ENCODE measurements at regions not wholly inside any gene's neighbourhood (a gene's known extent, or its start where the extent isn't known, plus 50 kb on each side); places are given as distances from the start of the nearest gene placed in this dataset.

- Histone ChIP-seq H3K4me3 (no peak overlapping the region), H3K9me3 (replicated peaks) (0 out of 2 replicates have a peak, but pooled peaks cover 2% of the 10 kb centered on the region), H3K4me1 (no peaks in the 10 kb centered on the region), H3K27ac (no peak overlapping the region), H3K36me3 (no peaks in the 10 kb centered on the region), H3K27me3 (no peaks in the 10 kb centered on the region)
- DNase-seq = no peak
Measured at GRCh38 chr5:104739503-104739902, 1176.9 kb upstream of the NUDT12 start.

DNA sequence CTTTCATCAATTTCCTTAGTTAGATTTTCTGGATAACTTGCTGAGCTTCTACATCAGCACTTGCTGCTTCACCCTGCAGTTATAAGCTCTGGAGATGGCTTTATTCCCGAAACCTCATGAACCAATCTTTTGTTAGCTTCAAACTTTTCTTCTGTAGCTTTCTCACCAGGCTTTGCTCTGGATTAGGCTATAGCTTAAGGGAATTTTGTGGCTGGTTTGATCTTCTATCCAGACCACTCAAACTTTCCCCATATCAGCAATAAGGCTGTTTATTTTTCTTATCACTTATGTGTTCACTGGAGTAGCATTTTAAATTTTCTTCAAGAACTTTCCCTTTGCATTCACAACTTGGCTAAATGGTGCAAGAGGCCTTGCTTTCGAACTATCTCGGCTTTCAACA, 1173.5 kb upstream of the NUDT12 start:
- DNase-seq = no peak
- H3K4me3 ChIP-seq = no peak overlapping the region

GRCh38 chr5:104734046-104734445, 1171.5 kb upstream of the NUDT12 start:
- Histone ChIP-seq H3K36me3 (no peaks in the 10 kb centered on the region), H3K27me3 (no peaks in the 10 kb centered on the region), H3K27ac (no peak overlapping the region), H3K4me3 (no peak overlapping the region), H3K4me1 (no peaks in the 10 kb centered on the region), H3K9me3 (replicated peaks) (0 out of 2 replicates have a peak, but pooled peaks cover 2% of the 10 kb centered on the region)
- no peak for DNase-seq

More for the DNA sequence above, 1173.5 kb upstream of the NUDT12 start:
- H3K36me3 ChIP-seq = no peaks in the 10 kb centered on the region
- H3K9me3 ChIP-seq (replicated peaks) = 0 out of 2 replicates have a peak, but pooled peaks cover 2% of the 10 kb centered on the region
- H3K4me1 ChIP-seq = no peaks in the 10 kb centered on the region
- no peaks in the 10 kb centered on the region for H3K27me3 ChIP-seq
- H3K27ac ChIP-seq = no peak overlapping the region

- no peaks in the 10 kb centered on the region for H3K9me3 ChIP-seq (replicated peaks)
- no peak overlapping the region for H3K4me3 ChIP-seq
- no peak for DNase-seq
- H3K27ac ChIP-seq = no peak overlapping the region
- no peaks in the 10 kb centered on the region for H3K4me1 ChIP-seq
- no peaks in the 10 kb centered on the region for H3K27me3 ChIP-seq
- no peaks in the 10 kb centered on the region for H3K36me3 ChIP-seq
Measured at GRCh38 chr5:104733063-104733669, 1170.6 kb upstream of the NUDT12 start.

DNA sequence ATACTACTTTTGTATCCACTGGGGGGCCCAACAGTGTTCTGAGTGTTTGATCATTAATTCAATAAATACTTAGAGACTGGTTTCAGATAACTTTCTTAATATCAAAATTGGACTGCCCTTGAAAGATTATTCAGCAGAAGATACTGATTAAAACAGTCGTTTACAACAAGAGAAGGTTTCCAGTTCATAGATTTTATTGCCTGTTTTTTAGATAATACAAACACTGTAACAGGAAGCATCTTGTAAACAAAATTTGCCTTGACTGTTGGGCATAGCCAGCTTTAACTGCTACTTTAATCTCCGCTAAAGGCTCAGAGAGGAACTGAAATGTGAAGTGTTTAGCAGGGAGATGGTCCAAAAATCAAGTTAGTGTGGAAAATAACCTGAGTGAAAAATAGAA, 1168.7 kb upstream of the NUDT12 start:
- Histone ChIP-seq H3K27ac (no peak overlapping the region), H3K36me3 (no peaks in the 10 kb centered on the region), H3K9me3 (replicated peaks) (no peaks in the 10 kb centered on the region), H3K27me3 (no peaks in the 10 kb centered on the region), H3K4me3 (no peak overlapping the region), H3K4me1 (no peaks in the 10 kb centered on the region)
- no peak for DNase-seq

DNA sequence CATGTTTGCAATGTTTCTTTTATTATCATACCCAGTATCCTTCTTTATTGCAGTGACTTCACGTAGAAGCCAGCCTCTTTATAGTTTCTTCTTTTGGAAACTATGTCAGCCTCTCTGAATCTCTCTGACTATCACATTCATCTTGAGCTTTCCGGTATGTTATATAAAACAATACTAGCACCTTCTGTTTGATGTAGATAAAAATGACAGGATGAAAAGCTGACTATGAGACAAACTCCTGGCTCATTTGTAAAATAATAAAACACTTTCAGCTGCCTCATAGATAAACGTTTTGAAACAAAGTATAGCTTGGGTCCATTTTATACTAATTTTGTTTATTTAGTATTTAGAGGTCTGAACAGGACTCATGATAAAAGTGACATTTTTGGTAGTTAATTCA, 1145.4 kb upstream of the NUDT12 start:
- H3K27me3 ChIP-seq = no peaks in the 10 kb centered on the region
- peak overlapping the region; percentile 25; the same call in 1 of the 2 replicates for H3K27ac ChIP-seq
- no peak overlapping the region for H3K4me3 ChIP-seq
- DNase-seq = no peak
- H3K9me3 ChIP-seq (replicated peaks) = no peaks in the 10 kb centered on the region
- no peaks in the 10 kb centered on the region for H3K36me3 ChIP-seq
- H3K4me1 ChIP-seq = peaks cover 7% of the 10 kb centered on the region

DNA sequence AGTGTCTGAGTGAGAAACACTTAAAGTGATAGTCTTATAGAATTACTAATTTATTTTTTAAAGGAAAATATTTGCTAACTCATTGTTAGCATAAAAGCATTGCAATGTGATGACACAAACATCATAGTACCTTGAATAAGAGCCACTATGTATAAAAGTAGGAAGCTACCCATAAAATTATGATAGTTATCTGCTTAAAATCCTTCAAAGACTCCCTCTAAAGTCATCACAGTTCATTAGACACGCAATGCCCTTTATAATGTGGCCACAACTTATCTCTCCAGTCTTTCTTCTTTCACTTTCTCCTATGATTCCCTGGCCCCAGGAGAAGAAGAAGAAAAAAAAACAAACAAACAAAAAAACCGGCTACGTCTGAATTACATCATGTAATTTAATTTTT, 1144.0 kb upstream of the NUDT12 start:
- Histone ChIP-seq H3K4me1 (peaks cover 7% of the 10 kb centered on the region), H3K27ac (no peak overlapping the region), H3K27me3 (no peaks in the 10 kb centered on the region), H3K36me3 (no peaks in the 10 kb centered on the region), H3K4me3 (no peak overlapping the region), H3K9me3 (replicated peaks) (no peaks in the 10 kb centered on the region)
- no peak for DNase-seq

DNA sequence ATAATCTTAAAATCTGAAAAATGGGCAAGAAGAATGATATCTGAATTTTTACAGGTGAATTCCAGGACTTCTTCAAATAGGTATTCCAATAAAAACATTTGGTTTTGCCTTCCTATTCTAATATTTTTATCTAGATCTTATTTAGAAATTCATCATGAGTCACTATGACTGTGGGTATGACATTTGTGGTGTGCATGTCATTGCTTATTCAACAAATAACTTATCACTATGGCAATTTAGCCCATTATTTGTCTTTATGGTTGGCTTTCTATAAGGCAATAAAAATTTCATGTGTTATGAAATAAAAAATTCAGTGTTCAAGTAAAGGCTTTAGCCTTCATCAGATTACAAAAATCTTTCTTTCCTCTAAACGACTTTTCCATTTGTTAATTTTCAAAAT, 1139.6 kb upstream of the NUDT12 start:
- no peaks in the 10 kb centered on the region for H3K9me3 ChIP-seq (replicated peaks)
- H3K4me3 ChIP-seq = no peak overlapping the region
- no peaks in the 10 kb centered on the region for H3K36me3 ChIP-seq
- H3K27me3 ChIP-seq = no peaks in the 10 kb centered on the region
- no peaks in the 10 kb centered on the region for H3K4me1 ChIP-seq
- no peak overlapping the region for H3K27ac ChIP-seq
- DNase-seq = no peak

- Histone ChIP-seq H3K4me3 (no peak overlapping the region), H3K27me3 (no peaks in the 10 kb centered on the region), H3K9me3 (replicated peaks) (no peaks in the 10 kb centered on the region), H3K27ac (no peak overlapping the region), H3K36me3 (no peaks in the 10 kb centered on the region), H3K4me1 (no peaks in the 10 kb centered on the region)
- no peak for DNase-seq
Measured at GRCh38 chr5:104699438-104699837, 1136.8 kb upstream of the NUDT12 start.

DNA sequence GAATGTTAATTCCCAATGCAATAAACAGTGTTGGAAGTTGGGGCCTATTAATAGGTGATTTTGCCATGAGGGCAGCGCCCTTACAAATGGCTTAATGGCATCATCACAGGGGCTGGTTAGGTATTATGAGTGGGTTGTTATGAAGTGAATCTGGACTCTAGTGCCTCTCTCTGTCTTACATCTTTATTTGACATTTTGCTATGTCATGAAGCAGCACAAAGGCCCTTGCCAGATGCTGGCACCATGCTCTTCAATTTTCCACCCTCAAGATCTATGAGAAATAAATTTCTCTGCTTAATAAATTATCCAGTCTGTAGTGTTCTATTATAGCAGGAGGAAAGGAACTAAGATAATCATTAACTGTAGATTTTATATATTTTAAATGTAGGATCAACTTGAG, 1098.7 kb upstream of the NUDT12 start:
- no peak overlapping the region for H3K4me3 ChIP-seq
- H3K27ac ChIP-seq = no peak overlapping the region
- no peaks in the 10 kb centered on the region for H3K36me3 ChIP-seq
- 0 out of 2 replicates have a peak, but pooled peaks cover 4% of the 10 kb centered on the region for H3K9me3 ChIP-seq (replicated peaks)
- H3K4me1 ChIP-seq = no peaks in the 10 kb centered on the region
- H3K27me3 ChIP-seq = no peaks in the 10 kb centered on the region
- DNase-seq = no peak

DNA sequence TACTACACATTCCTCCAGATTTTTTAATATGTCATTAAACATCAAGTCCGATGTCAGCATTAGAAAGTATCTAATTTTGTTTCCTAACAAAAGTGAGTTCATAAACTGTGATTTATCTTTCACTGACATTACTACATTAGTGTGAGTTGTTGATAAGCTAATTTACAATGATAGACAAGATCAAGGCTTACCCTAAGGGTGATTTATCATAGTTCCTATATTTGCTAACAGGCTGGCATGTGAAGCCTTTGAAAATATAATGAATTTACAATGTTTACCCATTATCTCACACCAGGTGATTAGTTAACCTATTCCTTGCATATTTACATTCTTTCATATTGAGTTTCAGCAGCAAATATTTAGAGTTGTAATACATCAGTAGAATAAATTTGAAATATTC, 1096.9 kb upstream of the NUDT12 start:
- Histone ChIP-seq H3K4me1 (no peaks in the 10 kb centered on the region), H3K36me3 (no peaks in the 10 kb centered on the region), H3K9me3 (replicated peaks) (peaks cover 5% of the 10 kb centered on the region; the same call in 1 of the 2 replicates), H3K27ac (no peak overlapping the region), H3K27me3 (no peaks in the 10 kb centered on the region), H3K4me3 (no peak overlapping the region)
- DNase-seq = no peak

GRCh38 chr5:104652271-104652861, 1089.8 kb upstream of the NUDT12 start:
- no peaks in the 10 kb centered on the region for H3K27me3 ChIP-seq
- H3K27ac ChIP-seq = no peak overlapping the region
- H3K36me3 ChIP-seq = no peaks in the 10 kb centered on the region
- peak; percentile 69 to 72 for DNase-seq
- no peak overlapping the region for H3K4me3 ChIP-seq
- peaks cover 5% of the 10 kb centered on the region for H3K4me1 ChIP-seq
- peaks cover 4% of the 10 kb centered on the region; the same call in 1 of the 2 replicates for H3K9me3 ChIP-seq (replicated peaks)

- Histone ChIP-seq H3K4me3 (no peak overlapping the region), H3K27me3 (no peaks in the 10 kb centered on the region), H3K4me1 (peaks cover 5% of the 10 kb centered on the region), H3K36me3 (no peaks in the 10 kb centered on the region), H3K27ac (no peak overlapping the region), H3K9me3 (replicated peaks) (peaks cover 4% of the 10 kb centered on the region; the same call in 1 of the 2 replicates)
- no peak for DNase-seq
Measured at GRCh38 chr5:104650313-104651055, 1087.9 kb upstream of the NUDT12 start.

DNA sequence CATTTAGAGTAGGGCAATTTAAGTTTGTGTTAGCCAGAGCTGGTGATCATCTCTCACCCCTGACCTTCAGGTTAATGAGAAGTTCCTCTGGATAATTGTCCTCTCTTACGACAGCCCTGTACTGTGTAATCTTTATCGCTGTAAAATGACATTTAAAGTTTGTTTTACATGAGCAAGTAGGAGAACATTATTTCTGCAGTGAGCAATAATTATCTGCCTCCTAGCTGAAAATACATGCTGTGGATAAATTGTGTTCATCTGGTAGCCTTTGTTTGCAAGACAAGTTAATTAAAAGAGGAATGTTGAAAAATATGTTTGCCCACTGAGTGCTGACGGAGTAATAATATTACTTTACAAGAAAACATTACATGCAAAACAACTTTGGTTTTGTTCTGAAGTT, 1083.8 kb upstream of the NUDT12 start:
- no peak for DNase-seq
- Histone ChIP-seq H3K9me3 (replicated peaks) (no peaks in the 10 kb centered on the region), H3K27ac (no peak overlapping the region), H3K4me1 (no peaks in the 10 kb centered on the region), H3K27me3 (no peaks in the 10 kb centered on the region), H3K36me3 (no peaks in the 10 kb centered on the region), H3K4me3 (no peak overlapping the region)

GRCh38 chr5:104643320-104643719, 1080.7 kb upstream of the NUDT12 start:
- H3K27me3 ChIP-seq = no peaks in the 10 kb centered on the region
- no peak for DNase-seq
- no peaks in the 10 kb centered on the region for H3K36me3 ChIP-seq
- no peaks in the 10 kb centered on the region for H3K4me1 ChIP-seq
- no peak overlapping the region for H3K27ac ChIP-seq
- no peak overlapping the region for H3K4me3 ChIP-seq
- H3K9me3 ChIP-seq (replicated peaks) = no peaks in the 10 kb centered on the region

All from SJCRH30 (cell line).